BE2C (cell line): ENCODE measurements at regions not wholly inside any gene's neighbourhood (a gene's known extent, or its start where the extent isn't known, plus 50 kb on each side); places are given as distances from the start of the nearest gene placed in this dataset.

ENCODE experiments used
- DNase-seq: peaks from one replicate; pipeline ENCODE4 v3.0.0-alpha.2; 2020
- H3K27me3 ChIP-seq: fragments of 250-450 bp; sonication (Bioruptor Pico); 2 replicates; pipeline ENCODE4 v1.5.1; 2020; ENCODE audit warnings: mild to moderate bottlenecking
- H3K36me3 ChIP-seq: fragments of 250-450 bp; sonication (Bioruptor Pico); 2 replicates; pipeline ENCODE4 v1.5.1; 2020; ENCODE audit warnings: mild to moderate bottlenecking
- H3K4me1 ChIP-seq: fragments of 250-450 bp; sonication (Bioruptor Pico); 2 replicates; pipeline ENCODE4 v1.5.1; 2020
- H3K4me3 ChIP-seq: 2 replicates; pipeline ENCODE4 v1.5.1; 2011; ENCODE audit warnings: low read depth, low read length
- H3K9me3 ChIP-seq: fragments of 250-450 bp; sonication (Bioruptor Pico); 2 replicates; pipeline ENCODE4 v1.5.1; 2020
- CTCF ChIP-seq: IDR thresholded peaks from 2 replicates; pipeline ENCODE4 v1.5.1; 2012; ENCODE audit warnings: mild to moderate bottlenecking, low read depth, low read length

GRCh38 chr20:58141971-58142842, 86.2 kb downstream of the ANKRD60 start:
- Histone ChIP-seq H3K9me3 (no peaks in the 10 kb centered on the region; the same call in 1 of the 2 replicates), H3K27me3 (no peaks in the 10 kb centered on the region), H3K4me1 (no peaks in the 10 kb centered on the region; the same call in 1 of the 2 replicates), H3K4me3 (no peak overlapping the region), H3K36me3 (no peaks in the 10 kb centered on the region)
- no peak for TF ChIP-seq CTCF
- no peak for DNase-seq

- no peaks in the 10 kb centered on the region for H3K36me3 ChIP-seq
- H3K9me3 ChIP-seq = no peaks in the 10 kb centered on the region; the same call in 1 of the 2 replicates
- H3K4me3 ChIP-seq = no peak overlapping the region
- H3K4me1 ChIP-seq = no peaks in the 10 kb centered on the region; the same call in 1 of the 2 replicates
- H3K27me3 ChIP-seq = no peaks in the 10 kb centered on the region
- TF ChIP-seq CTCF = no peak
- no peak for DNase-seq
These were observed 87.0 kb downstream of the ANKRD60 start for GRCh38 chr20:58141496-58141895.

GRCh38 chr20:58140787-58141425, 87.5 kb downstream of the ANKRD60 start:
- H3K4me3 ChIP-seq = no peak overlapping the region
- no peak for DNase-seq

GRCh38 chr20:58139849-58140786, 88.3 kb downstream of the ANKRD60 start:
- DNase-seq = no peak
- TF ChIP-seq CTCF = no peak
- no peaks in the 10 kb centered on the region for H3K36me3 ChIP-seq
- no peak overlapping the region for H3K4me3 ChIP-seq
- H3K27me3 ChIP-seq = no peaks in the 10 kb centered on the region
- H3K4me1 ChIP-seq = no peaks in the 10 kb centered on the region; the same call in 1 of the 2 replicates
- no peaks in the 10 kb centered on the region; the same call in 1 of the 2 replicates for H3K9me3 ChIP-seq

More at GRCh38 chr20:58140787-58141425, 87.5 kb downstream of the ANKRD60 start:
- H3K27me3 ChIP-seq = no peaks in the 10 kb centered on the region
- H3K4me1 ChIP-seq = no peaks in the 10 kb centered on the region; the same call in 1 of the 2 replicates
- TF ChIP-seq CTCF = no peak
- no peaks in the 10 kb centered on the region for H3K36me3 ChIP-seq
- H3K9me3 ChIP-seq = no peaks in the 10 kb centered on the region; the same call in 1 of the 2 replicates

- H3K4me3 ChIP-seq = no peak overlapping the region
- H3K27me3 ChIP-seq = no peaks in the 10 kb centered on the region
- no peak for TF ChIP-seq CTCF
- DNase-seq = no peak
- no peaks in the 10 kb centered on the region; the same call in 1 of the 2 replicates for H3K9me3 ChIP-seq
- H3K4me1 ChIP-seq = no peaks in the 10 kb centered on the region; the same call in 1 of the 2 replicates
- no peaks in the 10 kb centered on the region for H3K36me3 ChIP-seq
These were observed 90.1 kb downstream of the ANKRD60 start for GRCh38 chr20:58138395-58138794.
